Fibroblast of lung (primary cell): ENCODE measurements at regions not wholly inside any gene's neighbourhood (a gene's known extent, or its start where the extent isn't known, plus 50 kb on each side); places are given as distances from the start of the nearest gene placed in this dataset.
"Not testable (repeated sequence)": the region's sequence is repeated elsewhere in the genome, so short reads cannot be mapped to it uniquely, and the experiment has no call there.

ENCODE experiments used
- EZH2 ChIP-seq: IDR thresholded peaks from 2 replicates; pipeline ENCODE4 v1.5.1; 2012; ENCODE audit warnings: low read length, control low read depth, mild to moderate bottlenecking; ENCODE audit errors: missing control alignments
- TF ChIP-seq, protein P1 (sequence below), 2 donors: IDR thresholded peaks in 1 of 2; conservative IDR thresholded peaks in 1 of 2; 1 replicate in 1 of 2; 2 replicates in 1 of 2; pipeline ENCODE4 v1.5.1; 2011 to 2012; ENCODE audit warnings: low read length in 2 of 2, control low read depth in 1 of 2, inconsistent platforms in 1 of 2, low read depth in 1 of 2, mild to moderate bottlenecking in 1 of 2

DNA sequence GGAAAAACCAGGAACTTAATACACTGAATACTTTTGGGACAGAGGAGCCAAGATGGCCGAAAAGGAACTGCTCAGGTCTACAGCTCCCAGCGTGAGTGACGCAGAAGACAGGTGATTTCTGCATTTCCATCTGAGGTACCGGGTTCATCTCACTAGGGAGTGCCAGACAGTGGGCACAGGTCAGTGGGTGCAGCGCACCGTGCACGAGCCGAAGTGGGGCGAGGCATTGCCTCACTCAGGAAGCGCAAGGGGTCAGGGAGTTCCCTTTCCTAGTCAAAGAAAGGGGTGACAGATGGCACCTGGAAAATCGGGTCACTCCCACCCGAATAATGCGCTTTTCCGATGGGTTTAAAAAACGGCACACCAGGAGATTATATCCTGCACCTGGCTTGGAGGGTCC is 605.4 kb downstream of the DTWD2 start:
- TF ChIP-seq, protein P1, sequence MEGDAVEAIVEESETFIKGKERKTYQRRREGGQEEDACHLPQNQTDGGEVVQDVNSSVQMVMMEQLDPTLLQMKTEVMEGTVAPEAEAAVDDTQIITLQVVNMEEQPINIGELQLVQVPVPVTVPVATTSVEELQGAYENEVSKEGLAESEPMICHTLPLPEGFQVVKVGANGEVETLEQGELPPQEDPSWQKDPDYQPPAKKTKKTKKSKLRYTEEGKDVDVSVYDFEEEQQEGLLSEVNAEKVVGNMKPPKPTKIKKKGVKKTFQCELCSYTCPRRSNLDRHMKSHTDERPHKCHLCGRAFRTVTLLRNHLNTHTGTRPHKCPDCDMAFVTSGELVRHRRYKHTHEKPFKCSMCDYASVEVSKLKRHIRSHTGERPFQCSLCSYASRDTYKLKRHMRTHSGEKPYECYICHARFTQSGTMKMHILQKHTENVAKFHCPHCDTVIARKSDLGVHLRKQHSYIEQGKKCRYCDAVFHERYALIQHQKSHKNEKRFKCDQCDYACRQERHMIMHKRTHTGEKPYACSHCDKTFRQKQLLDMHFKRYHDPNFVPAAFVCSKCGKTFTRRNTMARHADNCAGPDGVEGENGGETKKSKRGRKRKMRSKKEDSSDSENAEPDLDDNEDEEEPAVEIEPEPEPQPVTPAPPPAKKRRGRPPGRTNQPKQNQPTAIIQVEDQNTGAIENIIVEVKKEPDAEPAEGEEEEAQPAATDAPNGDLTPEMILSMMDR (conservative IDR thresholded peaks at IDR 0.05 in 1 of 2, IDR thresholded peaks at IDR 0.05 in 1 of 2; ENCODE audit: low read depth in 1 of 2, low read length in 2 of 2), result not testable (repeated sequence)
- not testable (repeated sequence) for TF ChIP-seq EZH2
